GM21390 (cell line): ENCODE measurements at regions not wholly inside any gene's neighbourhood (a gene's known extent, or its start where the extent isn't known, plus 50 kb on each side); places are given as distances from the start of the nearest gene placed in this dataset.

Experiments
- ATAC-seq: cut with Tn5 transposase; IDR thresholded peaks from one replicate; pipeline ENCODE4 v1.9.1; 2021; ENCODE audit not compliant: unreplicated experiment

DNA sequence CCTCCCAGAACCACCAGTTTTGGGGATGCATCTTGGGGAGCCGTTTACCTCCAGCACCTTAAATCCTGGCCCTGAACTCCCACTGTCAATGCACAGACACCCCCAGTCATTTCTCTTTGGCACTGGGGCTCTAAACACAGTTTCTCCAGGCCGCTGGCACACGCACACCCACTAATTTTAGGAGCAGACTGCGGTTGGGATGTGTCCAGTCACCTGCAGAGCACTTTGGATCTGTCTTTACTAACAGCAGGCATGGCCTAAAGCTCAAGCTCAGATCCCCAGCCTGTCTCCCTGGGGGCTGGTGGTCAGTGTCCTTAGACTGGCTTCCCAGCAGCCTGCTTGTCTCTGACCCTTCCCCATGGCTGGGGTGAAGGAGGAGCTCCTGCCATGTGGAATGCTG lies 49.9 kb downstream of the SYNE3 start:
- ATAC-seq: no peak

DNA sequence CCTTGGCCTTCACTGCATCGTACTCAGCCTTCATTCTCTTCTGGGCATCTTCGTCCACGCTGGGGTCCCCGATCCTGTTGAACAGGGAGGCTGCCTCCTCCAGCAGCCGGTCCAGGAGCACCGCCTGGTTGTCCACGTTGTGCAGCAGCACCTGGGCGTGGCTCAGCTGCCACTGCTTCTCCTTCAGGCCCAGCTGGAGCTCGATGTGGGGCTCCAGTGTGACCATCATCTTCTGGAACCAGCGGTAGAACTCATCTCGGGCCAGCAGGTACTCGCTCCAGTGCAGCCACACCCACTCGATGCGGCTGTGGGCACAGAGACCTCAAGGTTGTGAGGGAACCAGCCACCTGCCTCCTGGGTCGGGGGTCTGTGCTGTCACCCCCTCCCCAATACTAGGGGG lies 50.5 kb downstream of the SYNE3 start:
- ATAC-seq: no peak

DNA sequence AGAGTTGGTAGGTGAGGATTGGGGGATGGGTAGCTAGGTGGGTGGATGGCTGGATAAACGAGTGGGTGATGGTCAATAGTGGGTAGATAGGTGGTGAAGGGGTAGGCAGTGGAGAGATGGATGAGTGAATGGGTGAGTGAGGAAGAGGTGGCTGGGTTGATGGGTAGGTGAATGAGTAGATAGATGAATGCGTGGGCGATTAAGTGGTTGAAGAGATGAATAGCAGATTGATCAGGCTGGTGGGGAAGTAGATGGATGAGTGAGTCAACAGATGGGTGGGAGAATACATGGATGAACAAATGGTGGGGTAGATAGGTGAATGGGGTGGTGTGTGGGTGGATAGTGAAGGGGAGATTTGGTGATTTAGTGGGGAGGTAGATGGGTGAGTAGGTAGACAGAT lies 51.1 kb downstream of the SYNE3 start:
- ATAC-seq: no peak

DNA sequence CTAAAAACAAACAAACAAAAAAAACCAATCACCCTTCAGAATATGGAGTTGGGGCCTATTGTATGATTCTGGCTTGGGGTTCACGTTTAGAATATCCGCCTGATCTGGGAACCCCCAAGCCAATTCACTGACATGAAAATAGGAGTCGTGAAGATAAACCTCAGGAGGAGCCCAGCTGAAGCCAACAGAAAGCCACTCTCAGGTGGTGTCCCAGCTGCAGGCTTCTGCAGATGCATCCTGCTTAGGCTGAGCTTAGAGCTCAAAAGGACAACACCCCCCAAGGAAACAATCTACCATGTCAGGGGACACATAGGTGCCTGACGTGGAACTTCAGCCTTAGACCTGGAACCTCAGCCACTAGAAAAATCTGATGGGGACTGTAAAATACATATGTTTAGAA lies 51.9 kb downstream of the SYNE3 start:
- no peak for ATAC-seq

DNA sequence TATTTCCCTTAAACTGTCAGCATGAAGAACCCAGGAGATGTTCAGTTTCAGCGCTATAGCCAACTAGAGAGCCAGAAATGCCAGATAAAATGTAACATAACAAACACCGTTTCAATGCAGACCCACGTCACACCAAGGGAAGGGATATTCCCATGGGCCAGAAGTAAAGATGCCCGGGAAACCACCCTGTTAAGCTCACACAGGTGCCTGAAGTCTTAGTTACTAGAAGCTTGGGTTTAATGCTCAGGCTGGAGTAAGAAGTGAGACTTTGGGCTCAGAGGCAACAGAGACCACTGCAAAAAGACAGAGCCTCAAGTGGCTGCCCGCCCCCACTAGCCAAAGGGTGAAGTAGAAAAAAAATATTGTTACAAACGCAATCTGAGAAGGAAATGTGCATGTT lies 52.3 kb downstream of the SYNE3 start:
- ATAC-seq: no peak

DNA sequence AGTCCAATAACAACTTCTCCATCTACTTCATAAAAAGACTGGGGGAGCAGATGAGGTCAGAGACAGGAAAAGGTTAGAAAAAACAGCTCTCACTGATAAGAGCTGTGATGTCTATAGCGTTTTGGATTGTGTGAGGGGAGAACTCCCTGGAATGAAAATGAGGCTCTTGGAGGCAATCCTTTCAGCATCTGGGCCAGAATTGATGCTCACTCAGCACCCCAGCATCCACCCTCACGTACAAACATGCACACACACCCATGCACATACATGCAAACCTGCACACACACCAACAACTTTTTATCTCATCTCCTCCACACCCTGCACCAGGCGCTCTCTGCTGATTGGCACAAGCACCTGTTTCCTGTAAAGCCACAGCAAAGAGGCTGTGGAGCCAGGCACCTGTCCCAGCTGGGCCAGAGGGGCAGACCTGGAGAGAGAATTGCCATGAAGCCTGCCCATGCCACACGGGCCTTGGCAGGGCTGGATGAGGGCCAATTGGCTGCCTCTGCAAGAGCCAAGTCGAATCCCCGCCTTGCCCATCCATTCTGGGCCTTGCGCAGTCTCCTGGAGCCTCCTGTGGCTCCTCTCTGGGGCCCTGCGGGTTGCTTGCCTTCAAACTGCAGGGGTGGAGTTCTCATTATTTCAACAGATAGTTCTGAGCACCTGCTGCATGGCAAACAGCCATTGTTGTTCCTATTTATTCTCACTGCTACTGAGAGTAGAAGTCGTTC lies 53.1 kb downstream of the SYNE3 start:
- ATAC-seq: no peak

DNA sequence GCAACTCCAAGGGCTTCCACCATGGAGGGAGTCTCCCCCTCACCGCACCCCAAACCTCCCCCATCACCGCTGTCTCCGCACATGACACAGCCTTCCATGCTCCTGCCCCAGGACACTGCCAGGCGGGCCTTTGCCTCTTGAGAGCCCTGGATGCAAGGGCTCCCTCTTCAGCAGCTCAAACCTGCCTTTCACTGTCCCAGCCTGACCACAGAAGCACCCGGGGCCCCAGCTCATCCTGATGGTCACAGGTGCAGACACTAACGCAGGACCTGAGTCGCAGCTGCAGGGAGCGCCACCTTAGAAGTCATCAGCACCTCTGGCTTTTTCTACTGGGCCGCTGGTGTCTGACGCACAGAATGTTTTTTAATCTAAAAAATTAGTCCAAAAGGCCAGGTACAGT lies 54.0 kb downstream of the SYNE3 start:
- ATAC-seq: no peak

DNA sequence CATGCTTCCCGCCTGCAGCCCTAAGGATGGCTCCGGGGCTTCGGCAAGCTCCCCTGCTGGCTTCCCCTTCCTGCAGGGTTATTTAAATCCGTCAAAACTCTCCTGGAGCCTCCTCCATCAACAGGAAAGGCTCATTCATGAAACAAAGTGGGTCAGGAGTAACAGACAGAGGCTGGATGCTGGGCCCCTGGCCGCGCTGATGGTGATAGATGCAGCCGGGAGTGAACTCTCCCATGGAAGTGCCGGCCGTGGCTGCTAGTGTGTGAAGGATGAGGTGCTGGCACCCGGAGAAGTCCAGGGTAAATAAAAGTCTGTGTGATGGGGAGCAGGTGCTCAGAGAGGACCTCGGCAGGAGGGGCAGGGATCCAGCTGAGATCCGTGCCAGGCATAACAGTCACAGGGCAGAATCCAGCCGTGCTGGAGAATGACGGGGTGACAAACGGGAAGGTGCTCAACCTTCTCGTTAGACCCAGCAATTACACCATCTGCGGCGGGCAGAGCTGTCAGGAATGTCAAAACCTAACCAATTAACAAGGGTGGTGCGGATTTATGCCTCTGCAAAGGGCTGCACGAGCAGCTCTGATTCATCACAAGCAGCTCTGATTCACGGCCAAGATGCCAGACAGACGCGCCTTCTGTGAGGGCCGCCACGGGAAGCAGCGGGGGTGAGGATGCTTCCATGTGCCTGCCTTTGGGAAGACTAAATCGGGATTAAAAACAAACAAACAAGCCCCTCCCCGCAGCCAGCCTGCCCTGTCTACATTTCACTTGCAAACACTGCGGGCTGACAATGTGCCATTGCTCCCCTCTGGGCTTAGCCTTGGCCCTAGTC lies 55.6 kb downstream of the SYNE3 start:
- no peak for ATAC-seq

DNA sequence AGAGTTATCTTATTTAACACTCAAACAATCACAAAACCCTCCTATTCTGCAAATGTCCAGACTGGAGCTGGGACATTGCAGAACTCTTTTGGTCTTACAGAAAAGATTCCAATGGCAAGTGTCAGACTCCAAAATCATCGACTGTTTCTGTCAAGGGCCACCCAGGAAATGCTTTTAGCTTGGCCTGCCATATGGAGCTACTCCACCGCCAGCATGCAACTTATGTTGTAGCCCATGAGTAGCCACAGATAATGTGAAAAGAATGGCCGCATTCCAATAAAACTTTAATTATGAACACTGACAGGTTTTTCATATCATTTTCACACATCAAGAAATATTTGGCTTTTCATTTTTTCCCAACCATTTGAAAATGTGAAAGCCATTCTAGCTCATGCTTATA lies 57.5 kb downstream of the SYNE3 start:
- ATAC-seq: no peak

DNA sequence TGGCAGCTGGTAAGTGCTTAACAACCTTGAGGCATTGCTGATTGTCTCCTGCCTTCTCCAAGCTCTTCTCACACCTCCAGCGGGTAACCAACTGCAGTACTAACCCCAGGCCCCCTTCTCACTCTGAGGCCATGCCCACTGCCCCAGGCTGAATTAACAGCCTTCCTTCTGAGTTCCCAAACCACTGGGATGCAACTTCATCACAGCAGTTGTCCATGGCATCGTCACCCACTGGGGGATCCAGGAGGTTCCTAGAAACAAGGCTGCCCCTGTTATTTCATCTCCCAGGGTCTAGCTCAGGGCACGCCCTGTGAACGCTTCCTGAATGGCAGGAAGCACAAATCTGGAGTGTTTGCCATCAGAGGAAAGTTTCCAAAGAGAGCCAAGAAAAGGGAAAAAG lies 58.0 kb downstream of the SYNE3 start:
- ATAC-seq: no peak

DNA sequence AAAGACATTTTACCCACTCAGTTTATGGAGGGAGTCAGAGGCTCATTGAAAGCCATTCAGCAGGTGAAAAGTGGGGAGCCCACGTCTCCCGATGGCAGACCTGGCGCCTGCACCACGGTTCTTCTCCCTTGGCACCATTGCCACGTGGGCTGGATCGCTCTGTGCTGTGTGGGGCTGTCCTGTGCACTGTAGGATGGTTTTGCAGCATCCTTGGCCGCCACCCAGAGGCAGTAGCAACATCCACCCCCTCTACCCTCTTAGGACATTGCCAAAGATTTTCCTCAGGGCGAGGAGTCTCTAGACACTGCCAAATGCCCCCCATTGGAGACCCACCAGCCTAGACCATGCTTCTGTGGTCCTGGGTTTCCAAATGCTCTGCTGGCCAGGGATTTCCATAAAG lies 60.2 kb downstream of the SYNE3 start:
- no peak for ATAC-seq

DNA sequence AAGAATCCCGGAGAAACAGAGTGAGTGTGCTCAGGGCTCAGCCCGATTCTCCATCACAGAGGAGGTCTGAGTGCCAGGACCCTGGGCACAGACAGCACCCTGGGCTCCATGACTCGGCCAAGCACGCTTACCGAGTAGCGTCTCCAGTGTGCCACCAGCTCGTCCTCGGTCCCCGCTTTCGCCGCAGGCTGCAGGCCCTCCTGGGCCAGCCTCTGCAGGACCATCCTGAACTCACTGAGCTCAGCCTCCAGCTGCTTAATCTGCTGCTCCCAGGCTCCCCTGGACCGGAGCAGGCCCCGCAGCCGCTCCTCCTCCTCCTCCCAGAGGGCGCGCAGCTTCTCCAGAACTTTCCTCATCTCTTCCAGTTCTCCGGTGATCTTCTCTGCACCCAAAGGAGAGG lies 61.2 kb downstream of the SYNE3 start:
- no peak for ATAC-seq

DNA sequence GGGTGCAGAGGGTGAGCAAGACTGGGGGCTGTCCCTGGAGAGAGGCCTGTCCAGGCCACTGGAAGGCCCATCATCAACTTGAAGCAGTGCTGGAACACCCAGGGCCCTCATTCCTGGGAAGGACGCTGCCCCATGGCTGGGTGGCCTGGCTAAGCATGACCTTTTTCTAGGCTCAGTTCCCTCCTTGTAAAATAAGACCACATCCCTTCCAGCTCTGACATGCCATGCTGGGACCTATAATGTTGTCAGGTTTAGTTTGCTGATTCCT lies 62.8 kb downstream of the SYNE3 start:
- ATAC-seq: no peak

DNA sequence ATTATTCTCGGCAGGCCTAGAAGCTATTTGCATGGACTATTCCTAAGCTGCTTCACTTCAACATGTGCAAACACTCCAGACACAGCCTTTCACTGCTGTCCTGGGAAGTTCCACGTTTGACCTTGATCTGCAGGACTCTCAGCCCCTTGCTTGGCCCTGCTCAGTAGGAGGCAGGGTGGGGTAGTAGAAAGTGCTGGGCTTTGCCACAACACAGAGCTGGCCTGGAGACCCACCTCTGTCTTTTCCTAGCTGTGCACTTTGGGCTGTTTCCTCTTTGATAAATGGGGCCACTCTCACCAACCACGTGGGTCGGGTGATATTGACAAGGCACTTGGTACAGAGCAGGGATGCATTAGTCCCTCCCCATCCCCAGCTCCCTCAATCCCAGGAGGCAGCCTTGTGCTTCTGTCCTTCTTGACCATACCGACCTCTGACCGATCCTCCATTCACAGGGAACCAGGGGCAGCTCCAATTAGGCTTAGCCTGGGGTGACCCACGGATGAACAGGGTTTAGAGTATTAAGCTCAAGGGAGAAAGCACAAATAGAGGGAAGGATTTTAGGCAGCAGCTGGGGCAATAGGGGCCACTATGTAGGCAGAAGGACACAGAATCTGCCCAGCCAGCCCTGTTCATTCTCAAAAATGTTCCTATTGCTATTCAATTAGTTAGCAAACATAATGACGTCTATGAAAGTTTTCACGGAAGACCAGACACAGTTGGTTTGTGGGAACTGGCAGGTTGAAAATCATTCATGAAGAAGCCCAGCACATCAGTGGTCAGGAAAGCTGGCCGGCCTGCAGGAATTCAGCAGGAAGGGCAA lies 63.3 kb downstream of the SYNE3 start:
- no peak for ATAC-seq

DNA sequence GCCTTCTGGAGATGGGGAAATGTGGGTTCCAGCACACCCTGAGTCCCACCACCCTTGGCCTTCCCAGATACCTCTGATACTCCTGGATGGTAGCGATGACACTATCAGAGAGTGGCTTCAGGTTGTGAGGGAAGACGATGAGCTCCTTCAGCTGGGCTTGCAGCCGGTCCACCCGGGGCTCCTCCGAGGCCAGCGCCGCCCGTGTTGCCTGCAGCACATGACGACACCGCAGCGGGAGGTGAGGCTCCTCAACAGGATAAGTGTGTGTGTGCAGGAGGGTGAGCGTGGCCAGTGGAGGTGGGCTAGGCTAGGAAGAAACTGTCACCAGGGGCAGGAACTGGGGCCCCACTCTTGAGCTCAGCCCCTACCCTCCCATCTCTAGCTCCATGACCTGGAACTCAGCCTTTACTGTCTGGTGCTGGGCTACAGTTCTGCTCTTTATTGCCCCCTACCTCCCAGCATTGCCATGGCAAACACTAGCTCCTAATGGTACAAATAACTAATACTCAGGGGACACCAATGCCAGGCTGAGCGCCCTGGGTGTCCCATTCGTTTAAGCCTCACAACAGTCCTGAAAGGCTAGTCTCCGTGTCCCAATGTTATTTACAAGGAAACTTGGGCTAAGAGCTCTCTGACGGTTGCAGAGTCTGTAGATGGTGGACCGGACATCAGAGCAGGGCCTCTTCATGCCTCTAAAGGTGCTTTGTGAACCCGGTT lies 64.1 kb downstream of the SYNE3 start:
- ATAC-seq: no peak

DNA sequence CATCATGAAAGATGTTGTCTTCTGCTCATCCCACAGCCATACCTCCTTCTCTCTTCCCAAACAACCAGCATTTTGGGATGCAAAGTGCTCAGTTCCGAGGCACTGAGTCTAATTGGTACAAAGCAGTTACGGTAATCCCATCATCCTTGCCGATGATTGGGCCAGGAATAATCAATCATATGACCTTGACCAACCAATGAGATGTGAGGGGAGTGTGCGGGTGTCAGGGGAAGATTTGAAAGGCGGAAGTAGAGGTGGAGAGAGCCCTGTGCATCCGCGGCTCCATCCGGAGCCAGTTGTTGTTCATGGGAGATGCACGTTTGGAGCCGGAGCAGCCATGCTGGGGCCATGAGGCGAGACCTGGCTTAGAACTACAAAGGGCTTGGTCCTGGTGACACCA lies 67.3 kb downstream of the SYNE3 start:
- ATAC-seq: no peak

DNA sequence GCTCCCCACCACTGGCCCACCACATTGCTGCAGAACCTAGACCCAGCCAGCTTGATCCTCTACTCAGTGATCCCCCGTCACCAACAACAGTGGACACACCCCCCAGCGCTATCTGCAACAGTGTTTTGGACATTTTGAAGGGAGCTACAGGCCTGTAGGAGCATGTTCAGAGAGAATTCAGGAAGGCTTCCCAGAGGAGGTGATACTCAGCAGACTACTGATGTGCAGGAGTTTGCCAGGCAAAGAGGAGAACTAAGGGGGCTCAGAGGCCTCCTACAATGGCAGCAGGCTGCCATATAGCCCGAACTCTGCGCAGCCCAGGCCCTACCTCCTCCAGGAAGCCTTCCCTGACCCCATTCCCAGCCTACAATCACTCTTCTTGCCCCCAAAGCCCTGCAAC lies 70.0 kb downstream of the SYNE3 start:
- ATAC-seq: no peak

DNA sequence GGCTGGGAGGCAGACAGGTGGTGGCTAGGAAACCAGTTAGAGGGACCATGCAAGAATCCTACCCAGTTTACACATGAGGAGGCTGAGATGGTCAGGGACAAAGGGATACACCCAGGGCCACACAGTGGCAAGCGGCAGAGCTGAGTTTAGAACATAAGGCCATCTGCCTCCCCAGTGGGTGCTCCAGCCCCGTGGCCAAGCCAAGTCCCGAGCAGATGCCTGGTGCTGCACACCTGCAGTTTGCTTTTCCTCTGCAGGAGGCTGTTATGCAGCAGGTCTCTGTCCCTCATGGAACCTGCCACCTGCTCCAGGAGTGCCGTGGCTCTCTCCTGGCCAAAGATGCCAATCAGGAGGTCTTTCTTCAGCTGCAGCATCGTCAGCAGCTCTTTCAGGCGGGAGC lies 70.8 kb downstream of the SYNE3 start:
- no peak for ATAC-seq

DNA sequence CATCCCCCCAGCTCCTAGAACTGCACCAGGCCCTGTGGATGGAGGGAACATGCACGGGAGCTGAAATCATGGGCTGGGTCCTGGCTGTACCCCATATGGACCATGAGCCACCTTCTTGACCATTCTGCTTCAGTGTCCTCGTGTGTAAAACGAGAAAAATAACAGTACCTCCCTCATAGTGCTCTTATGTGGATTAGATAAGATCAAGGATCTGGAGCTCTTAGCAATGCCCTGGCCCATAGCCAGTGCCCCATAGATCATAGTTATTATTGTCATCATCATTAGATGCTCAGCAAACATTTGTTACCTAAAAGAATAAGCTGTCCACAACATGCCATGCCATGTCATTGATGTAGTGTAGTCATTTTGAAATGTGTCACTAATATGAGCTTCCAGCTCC lies 71.3 kb downstream of the SYNE3 start:
- no peak for ATAC-seq

DNA sequence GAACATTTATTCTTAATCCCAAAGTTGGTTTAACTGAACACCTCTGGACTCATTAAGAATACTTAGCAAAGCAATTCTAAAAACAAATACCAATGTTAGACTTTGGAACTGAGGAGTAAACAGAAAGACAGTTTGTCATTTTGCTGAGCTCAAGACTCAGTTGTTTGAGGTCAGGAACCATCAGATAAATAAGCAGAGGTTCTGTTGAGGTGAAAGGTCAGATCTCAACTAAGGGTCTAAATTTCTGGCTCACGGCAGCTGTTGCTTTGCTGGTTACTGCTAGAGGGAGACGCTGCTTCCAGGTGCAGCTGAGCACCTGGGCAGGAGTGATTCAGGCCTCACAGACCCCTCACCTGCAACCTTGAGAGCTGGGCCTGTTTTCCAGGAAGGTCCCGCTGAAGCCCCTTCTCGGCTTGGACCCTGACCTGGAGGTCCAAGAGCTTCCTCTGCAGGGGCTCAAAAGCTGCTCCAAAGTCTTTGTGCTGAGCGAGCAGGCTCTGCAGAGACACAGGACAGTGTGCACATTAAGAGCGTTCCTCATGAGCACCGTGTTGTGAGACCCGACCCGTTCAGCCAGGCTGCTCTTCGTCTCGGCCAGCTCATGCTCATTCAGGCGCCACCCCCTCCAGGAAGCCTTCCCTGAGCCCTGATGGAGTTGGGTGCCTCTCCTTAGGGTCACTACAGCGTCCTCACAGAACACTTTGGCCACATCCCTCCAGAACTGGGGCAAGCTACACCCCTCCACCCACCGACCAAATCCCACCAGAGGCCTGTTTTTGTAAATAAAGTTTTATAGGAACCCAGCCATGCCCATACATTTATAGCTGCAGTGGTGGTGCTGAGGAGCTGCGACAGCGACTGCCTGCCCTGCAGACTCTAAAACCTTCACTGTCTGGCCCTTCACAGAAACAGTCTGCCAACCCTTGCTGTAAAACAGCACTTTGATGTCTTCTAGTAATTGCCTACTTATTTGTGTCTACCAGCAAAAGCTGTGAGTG lies 72.0 kb downstream of the SYNE3 start:
- ATAC-seq: no peak
